Spleen (tissue), 11 donors: ENCODE measurements at regions not wholly inside any gene's neighbourhood (a gene's known extent, or its start where the extent isn't known, plus 50 kb on each side); places are given as distances from the start of the nearest gene placed in this dataset.

Experiments used
- DNase-seq: peaks from one replicate; pipeline ENCODE4 v3.0.0-alpha.2; 2020
- H3K27ac ChIP-seq, 8 donors: fragments of 200-600 bp; sonication (generic) in 7 of 8; 1 replicate in 4 of 8; 2 replicates in 4 of 8; pipeline versions ENCODE4 v1.5.0 to v1.8.0; 2016 to 2021; ENCODE audit warnings: inconsistent platforms in 4 of 8, mild to moderate bottlenecking in 4 of 8, moderate library complexity in 1 of 8
- H3K27me3 ChIP-seq, 7 donors: fragments of 200-600 bp; sonication (generic) in 6 of 7; replicated peaks in 1 of 7; 1 replicate in 4 of 7; 2 replicates in 3 of 7; pipeline versions ENCODE4 v1.5.0 to v1.8.0; 2016 to 2021; ENCODE audit warnings: inconsistent platforms in 3 of 7, mild to moderate bottlenecking in 1 of 7
- H3K36me3 ChIP-seq, 6 donors: fragments of 200-600 bp; sonication (generic) in 5 of 6; 1 replicate in 4 of 6; 2 replicates in 2 of 6; pipeline versions ENCODE4 v1.5.0 to v1.8.0; 2016 to 2021; ENCODE audit warnings: inconsistent platforms in 2 of 6
- H3K4me1 ChIP-seq, 6 donors: fragments of 200-600 bp; sonication (generic) in 5 of 6; 1 replicate in 3 of 6; 2 replicates in 3 of 6; pipeline versions ENCODE4 v1.5.0 to v1.8.0; 2016 to 2021; ENCODE audit warnings: inconsistent platforms in 3 of 6
- H3K4me3 ChIP-seq, 8 donors: fragments of 200-600 bp; sonication (generic) in 7 of 8; 1 replicate in 4 of 8; 2 replicates in 4 of 8; pipeline versions ENCODE4 v1.5.0 to v1.8.0; 2016 to 2021; ENCODE audit warnings: inconsistent platforms in 4 of 8, mild to moderate bottlenecking in 4 of 8, moderate library complexity in 2 of 8
- H3K9me3 ChIP-seq, 8 donors: fragments of 200-600 bp; sonication (generic) in 7 of 8; 1 replicate in 4 of 8; 2 replicates in 4 of 8; pipeline versions ENCODE4 v1.5.0 to v1.8.0; 2016 to 2021; ENCODE audit warnings: inconsistent platforms in 4 of 8
- CTCF ChIP-seq, 11 experiments: fragments of 200-600 bp in 7 of 11; fragments of 450-650 bp in 4 of 11; sonication (generic) in 4 of 11; IDR thresholded peaks in 8 of 11; conservative IDR thresholded peaks in 3 of 11; 1 replicate in 7 of 11; 2 replicates in 4 of 11; pipeline versions ENCODE4 v1.4.0 to v1.8.0; 2016 to 2021; ENCODE audit warnings: antibody characterized with exemption in 11 of 11, inconsistent platforms in 4 of 11, mild to moderate bottlenecking in 1 of 11
- POLR2A ChIP-seq, 3 donors: fragments of 450-650 bp; IDR thresholded peaks; one replicate each; pipeline ENCODE4 v1.5.1; 2017; ENCODE audit warnings: antibody characterized with exemption in 3 of 3, mild to moderate bottlenecking in 1 of 3
- POLR2AphosphoS5 ChIP-seq, 3 donors: sonication (generic); formaldehyde crosslinking; IDR thresholded peaks; one replicate each; pipeline ENCODE4 v1.5.1; 2017; ENCODE audit warnings: antibody characterized with exemption in 3 of 3
- WGBS, 5 donors: extraction: QIAGEN DNeasy Blood & Tissue Kit in 3 of 5; methylation state at CpG; one replicate each; pipeline versions ENCODE4 v1.1.5 to v1.1.7; 2013 to 2018; 5-methylcytosine and 5-hydroxymethylcytosine counted together
- intact Hi-C: fragments of 100-400 bp; cut with DNase I; formaldehyde crosslinking; loops from one replicate; pipeline ENCODE4 v1.15.0; 2023; ENCODE audit warnings: low total_unique reads
- donor health status: healthy with polysubstance abuse.
- donor health status: DM: no; HTN: no; CAD: no; lungs with moderate emphysema.
- donor health status: DM: no; HTN: no; CAD: no.
- donor health status: Bipolar disorder and iron deficiency.
- donor health status: healthy.
- donor health status: DM: no; HTN: no; CAD: no.
- donor health status: DM: yes; HTN: yes; CAD: no.

DNA sequence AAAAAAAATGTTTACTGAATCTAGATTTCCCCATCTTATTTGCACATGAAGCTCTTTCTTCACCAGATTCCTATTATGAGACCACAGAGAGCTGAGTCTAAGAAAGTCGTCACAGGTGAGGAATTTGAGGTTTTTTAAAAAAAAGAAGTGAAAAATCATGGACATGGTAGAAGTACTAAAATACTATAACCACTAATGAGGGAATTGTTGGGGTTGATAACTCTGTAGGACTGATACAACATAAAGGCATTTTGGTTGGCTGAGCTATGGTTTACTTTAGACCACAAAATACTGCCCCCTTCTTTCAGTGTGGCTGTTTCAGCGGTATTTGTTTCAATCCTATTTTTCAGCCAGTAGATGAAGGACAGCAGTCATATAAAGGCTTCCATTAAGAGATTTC lies 1111.3 kb downstream of the TYW1 start:
- TF ChIP-seq POLR2A (IDR thresholded peaks at IDR 0.05) (no peak), POLR2AphosphoS5 (IDR thresholded peaks at IDR 0.05) (no peak), CTCF (IDR thresholded peaks at IDR 0.05 in 8 of 11, conservative IDR thresholded peaks at IDR 0.05 in 3 of 11) (no peak)

DNA sequence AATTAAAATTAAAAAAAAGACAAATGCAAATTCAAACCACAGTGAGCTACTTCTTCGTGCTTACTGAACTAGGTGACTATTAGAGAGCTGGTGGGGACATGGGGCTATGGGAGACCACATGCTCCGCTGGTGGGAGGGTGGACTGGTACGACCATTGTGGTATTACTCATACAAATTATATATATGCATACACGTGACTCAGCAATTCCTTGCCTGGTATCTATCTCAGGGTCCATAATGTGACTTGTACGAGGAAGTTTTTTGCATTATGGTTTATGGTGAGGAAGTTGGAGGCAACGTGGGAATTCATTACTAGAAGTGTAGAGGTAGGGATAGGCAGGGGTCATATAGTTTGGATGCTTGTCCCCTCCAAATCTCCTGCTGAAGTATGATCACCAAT lies 1112.7 kb downstream of the TYW1 start:
- intact Hi-C loops: no loop called here
- H3K27me3 ChIP-seq: peaks cover 0 to 5% (median 0%) of the 10 kb centered on the region in 7 donors
- peaks cover 0 to 16% (median 0%) of the 10 kb centered on the region in 8 donors for H3K9me3 ChIP-seq
- WGBS, 5 donors: 45 to 55% (median 54%) methylated on average over 6 of the region's 6 CpGs
- TF ChIP-seq POLR2AphosphoS5 (IDR thresholded peaks at IDR 0.05): no peak
- no peak for TF ChIP-seq CTCF (IDR thresholded peaks at IDR 0.05 in 8 of 11, conservative IDR thresholded peaks at IDR 0.05 in 3 of 11)
- no peak for TF ChIP-seq POLR2A (IDR thresholded peaks at IDR 0.05)
- no peak overlapping the region for H3K27ac ChIP-seq
- no peak for DNase-seq
- H3K36me3 ChIP-seq: no peaks in the 10 kb centered on the region
- H3K4me1 ChIP-seq: no peaks in the 10 kb centered on the region
- H3K4me3 ChIP-seq: no peak overlapping the region

More for the DNA sequence above, 1111.3 kb downstream of the TYW1 start:
- intact Hi-C loops: no loop called here
- Histone ChIP-seq H3K27ac (no peak overlapping the region), H3K36me3 (no peaks in the 10 kb centered on the region), H3K9me3 (peaks cover 0 to 16% (median 0%) of the 10 kb centered on the region in 8 donors), H3K4me1 (no peaks in the 10 kb centered on the region), H3K4me3 (no peak overlapping the region), H3K27me3 (peaks cover 0 to 5% (median 0%) of the 10 kb centered on the region in 7 donors)
- WGBS, 5 donors: 60 to 75% (median 71%) methylated on average over 2 of the region's 2 CpGs
- DNase-seq: no peak

GRCh38 chr7:68119411-68119810 lies 1122.8 kb downstream of the TYW1 start:
- WGBS, 5 donors: 86 to 90% (median 87%) methylated on average over 5 of the region's 5 CpGs
- no peak for TF ChIP-seq POLR2AphosphoS5 (IDR thresholded peaks at IDR 0.05)
- no peak for TF ChIP-seq POLR2A (IDR thresholded peaks at IDR 0.05)
- no peak for TF ChIP-seq CTCF (IDR thresholded peaks at IDR 0.05 in 8 of 11, conservative IDR thresholded peaks at IDR 0.05 in 3 of 11)

DNA sequence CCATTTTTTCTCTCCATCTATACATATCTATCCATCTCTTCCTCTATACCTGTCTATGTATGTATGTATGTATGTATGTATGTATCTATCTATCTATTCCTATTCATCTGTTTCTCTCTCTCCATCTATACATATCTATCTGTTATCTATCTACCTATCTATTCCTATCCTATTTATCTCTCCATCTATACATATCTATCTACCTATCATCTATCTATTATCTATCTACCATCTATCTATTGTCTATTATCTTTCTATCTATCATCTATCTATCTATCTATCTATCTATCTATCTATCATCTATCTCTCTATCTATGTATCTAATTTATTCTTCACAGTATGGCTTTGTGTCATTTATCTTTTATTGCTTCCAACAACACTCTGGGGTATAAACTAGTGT lies 1124.4 kb downstream of the TYW1 start:
- no peak for DNase-seq
- Histone ChIP-seq H3K27ac (no peak overlapping the region), H3K9me3 (peaks cover 0 to 43% (median 36%) of the 10 kb centered on the region in 8 donors), H3K4me3 (no peak overlapping the region), H3K27me3 (no peaks in the 10 kb centered on the region), H3K4me1 (no peaks in the 10 kb centered on the region), H3K36me3 (no peaks in the 10 kb centered on the region)
- TF ChIP-seq POLR2A (IDR thresholded peaks at IDR 0.05) (no peak), CTCF (IDR thresholded peaks at IDR 0.05 in 8 of 11, conservative IDR thresholded peaks at IDR 0.05 in 3 of 11) (no peak), POLR2AphosphoS5 (IDR thresholded peaks at IDR 0.05) (no peak)
- intact Hi-C loops: no loop called here

More at GRCh38 chr7:68119411-68119810, 1122.8 kb downstream of the TYW1 start:
- H3K36me3 ChIP-seq: no peaks in the 10 kb centered on the region
- no peak overlapping the region for H3K27ac ChIP-seq
- DNase-seq: no peak
- peaks cover 0 to 43% (median 36%) of the 10 kb centered on the region in 8 donors for H3K9me3 ChIP-seq
- H3K4me3 ChIP-seq: no peak overlapping the region
- intact Hi-C loops: no loop called here
- H3K4me1 ChIP-seq: no peaks in the 10 kb centered on the region
- H3K27me3 ChIP-seq: no peaks in the 10 kb centered on the region
